PC-3 (cell line): ENCODE measurements at regions not wholly inside any gene's neighbourhood (a gene's known extent, or its start where the extent isn't known, plus 50 kb on each side); places are given as distances from the start of the nearest gene placed in this dataset.

Experiments used
- ATAC-seq: fragments of 200-7000 bp; cut with Tn5 transposase; 2 replicates; pipeline ENCODE4 v1.9.1; 2020; ENCODE audit warnings: mild to moderate bottlenecking, moderate library complexity
- BruUV-seq: library from RNA; stranded (reverse); fragments of 400-500 nt; replicated peaks from 2 replicates; lab custom pipeline; 2021; lab: Mats Ljungman, UMichigan
- CTCF ChIA-PET: fragments of 300-600 bp; sonication (Branson Sonifier 250); formaldehyde crosslinking; loops from one replicate; lab custom pipeline; 2022; ENCODE audit warnings: antibody characterized with exemption; lab: Charles Lee
- POLR2A ChIA-PET: fragments of 300-600 bp; sonication (Branson Sonifier 250); formaldehyde crosslinking; loops from one replicate; lab custom pipeline; 2022; ENCODE audit warnings: antibody characterized with exemption; ENCODE audit not compliant: unreplicated experiment; lab: Charles Lee
- DNase-seq: peaks from one replicate; pipeline ENCODE4 v3.0.0-alpha.2; 2015
- H2AFZ ChIP-seq: fragments of 300-600 bp; sonication (generic); 2 replicates; pipeline ENCODE4 v1.6.0; 2016; ENCODE audit warnings: antibody characterized with exemption, low read length
- H3F3A ChIP-seq: fragments of 300-600 bp; sonication (generic); one replicate; pipeline ENCODE4 v1.6.0; 2017; ENCODE audit warnings: antibody characterized with exemption, low read length, control low read depth, mild to moderate bottlenecking; ENCODE audit not compliant: unreplicated experiment
- H3K27ac ChIP-seq: fragments of 300-600 bp; sonication (generic); 2 replicates; pipeline ENCODE4 v1.5.1; 2016; ENCODE audit warnings: mild to moderate bottlenecking, low read length
- H3K27me3 ChIP-seq: fragments of 300-600 bp; sonication (generic); 2 replicates; pipeline ENCODE4 v1.6.1; 2016; ENCODE audit warnings: low read length, mixed read lengths
- H3K36me3 ChIP-seq: fragments of 300-600 bp; sonication (generic); 2 replicates; pipeline ENCODE4 v1.6.1; 2016; ENCODE audit warnings: low read depth, mixed run types, low read length, mixed read lengths
- H3K4me1 ChIP-seq: fragments of 300-600 bp; sonication (generic); 2 replicates; pipeline ENCODE4 v1.5.1; 2016; ENCODE audit warnings: low read length; ENCODE audit not compliant: insufficient read depth
- H3K4me2 ChIP-seq: fragments of 300-600 bp; sonication (generic); 2 replicates; pipeline ENCODE4 v1.6.0; 2016; ENCODE audit warnings: low read length
- H3K4me3 ChIP-seq: fragments of 300-600 bp; sonication (generic); 2 replicates; pipeline ENCODE4 v1.5.1; 2016; ENCODE audit warnings: mild to moderate bottlenecking, low read length, mixed read lengths
- H3K79me2 ChIP-seq: fragments of 300-600 bp; sonication (generic); 2 replicates; pipeline ENCODE4 v1.6.1; 2017; ENCODE audit warnings: low read length, mixed read lengths
- H3K9ac ChIP-seq: fragments of 300-600 bp; sonication (generic); 2 replicates; pipeline ENCODE4 v1.6.0; 2016; ENCODE audit warnings: mild to moderate bottlenecking, low read length
- H3K9me2 ChIP-seq: fragments of 300-600 bp; sonication (generic); replicated peaks from 2 replicates; pipeline ENCODE4 v1.6.1; 2016; ENCODE audit warnings: mixed run types, low read length, mixed read lengths
- H3K9me3 ChIP-seq: fragments of 300-600 bp; sonication (generic); 2 replicates; pipeline ENCODE4 v1.6.1; 2016; ENCODE audit warnings: low read length, mixed read lengths
- H4K20me1 ChIP-seq: fragments of 300-600 bp; sonication (generic); 2 replicates; pipeline ENCODE4 v1.6.1; 2016; ENCODE audit warnings: low read length, mixed read lengths
- EZH2 ChIP-seq: fragments of 300-600 bp; sonication (generic); IDR thresholded peaks from one replicate; pipeline ENCODE4 v1.6.1; 2017; ENCODE audit warnings: antibody characterized with exemption, mild to moderate bottlenecking, low read length; ENCODE audit not compliant: unreplicated experiment
- EZH2phosphoT487 ChIP-seq: fragments of 300-600 bp; sonication (generic); IDR thresholded peaks from 2 replicates; pipeline ENCODE4 v1.6.1; 2018; ENCODE audit warnings: mild to moderate bottlenecking, antibody characterized with exemption, low read length, borderline replicate concordance
- intact Hi-C: fragments of 100-400 bp; cut with micrococcal nuclease; formaldehyde crosslinking; loops from 2 replicates; pipeline ENCODE4 v1.9.0; 2023
- TF ChIP-seq, protein P1 (sequence below): fragments of 300-600 bp; sonication (generic); conservative IDR thresholded peaks from 2 replicates; pipeline ENCODE4 v1.5.1; 2017; ENCODE audit warnings: antibody characterized with exemption, low read depth, mild to moderate bottlenecking, low read length

DNA sequence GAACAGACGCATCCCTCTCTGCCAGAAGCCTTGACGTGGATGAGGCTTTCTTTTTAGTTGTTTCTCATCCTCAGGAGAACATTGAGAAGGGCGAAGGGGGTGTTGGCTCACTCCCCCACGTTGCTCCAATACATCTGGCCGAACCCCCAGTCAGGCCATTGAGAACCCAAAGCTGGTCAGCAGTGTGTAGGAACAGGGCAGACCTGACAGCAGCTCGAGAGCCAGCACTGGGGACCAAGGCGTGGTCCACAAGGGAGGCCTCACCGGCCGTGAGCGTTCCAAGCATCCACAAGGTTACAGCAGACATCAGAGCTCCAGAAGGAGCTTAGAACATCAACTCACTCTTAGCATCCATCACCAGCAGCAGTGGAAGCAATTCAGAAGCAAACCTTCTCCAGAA is 387.9 kb upstream of the ARID1B start:
- Histone ChIP-seq H2AFZ (no peak overlapping the region), H3K36me3 (no peaks in the 10 kb centered on the region), H3K27ac (no peak overlapping the region), H3K4me2 (no peak overlapping the region), H3K9me2 (no peaks in the 10 kb centered on the region), H3K79me2 (no peaks in the 10 kb centered on the region), H4K20me1 (no peaks in the 10 kb centered on the region), H3K27me3 (no peaks in the 10 kb centered on the region), H3F3A (no peaks in the 10 kb centered on the region), H3K4me3 (no peak overlapping the region), H3K9ac (no peak overlapping the region), H3K9me3 (no peaks in the 10 kb centered on the region), H3K4me1 (no peaks in the 10 kb centered on the region)
- intact Hi-C loops, result no loop called here
- TF ChIP-seq, protein P1, sequence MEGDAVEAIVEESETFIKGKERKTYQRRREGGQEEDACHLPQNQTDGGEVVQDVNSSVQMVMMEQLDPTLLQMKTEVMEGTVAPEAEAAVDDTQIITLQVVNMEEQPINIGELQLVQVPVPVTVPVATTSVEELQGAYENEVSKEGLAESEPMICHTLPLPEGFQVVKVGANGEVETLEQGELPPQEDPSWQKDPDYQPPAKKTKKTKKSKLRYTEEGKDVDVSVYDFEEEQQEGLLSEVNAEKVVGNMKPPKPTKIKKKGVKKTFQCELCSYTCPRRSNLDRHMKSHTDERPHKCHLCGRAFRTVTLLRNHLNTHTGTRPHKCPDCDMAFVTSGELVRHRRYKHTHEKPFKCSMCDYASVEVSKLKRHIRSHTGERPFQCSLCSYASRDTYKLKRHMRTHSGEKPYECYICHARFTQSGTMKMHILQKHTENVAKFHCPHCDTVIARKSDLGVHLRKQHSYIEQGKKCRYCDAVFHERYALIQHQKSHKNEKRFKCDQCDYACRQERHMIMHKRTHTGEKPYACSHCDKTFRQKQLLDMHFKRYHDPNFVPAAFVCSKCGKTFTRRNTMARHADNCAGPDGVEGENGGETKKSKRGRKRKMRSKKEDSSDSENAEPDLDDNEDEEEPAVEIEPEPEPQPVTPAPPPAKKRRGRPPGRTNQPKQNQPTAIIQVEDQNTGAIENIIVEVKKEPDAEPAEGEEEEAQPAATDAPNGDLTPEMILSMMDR, result no peak
- TF ChIP-seq EZH2phosphoT487 (no peak), EZH2 (no peak)
- ATAC-seq (no peak), DNase-seq (no peak)
- CTCF ChIA-PET, result no interaction called here
- BruUV-seq, result no TSS peak
- POLR2A ChIA-PET, result no interaction called here

DNA sequence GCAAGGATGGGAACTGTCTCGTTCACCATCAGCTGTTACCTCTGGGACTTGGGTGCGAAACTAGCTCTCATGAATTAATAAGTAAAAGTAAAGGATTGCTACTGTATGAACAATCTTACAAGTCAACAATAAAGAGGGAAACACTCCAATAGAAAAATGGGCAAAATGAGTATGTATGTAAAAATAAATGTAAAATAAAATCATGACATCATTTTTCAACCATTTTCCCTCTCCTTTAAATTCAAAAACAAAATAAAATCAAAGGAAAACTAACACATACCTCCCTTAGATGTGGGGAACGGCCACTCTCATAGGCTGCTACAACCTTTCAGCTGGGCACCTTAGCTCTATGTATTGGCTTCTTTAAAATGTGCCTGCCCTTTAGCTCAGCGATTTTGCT is 389.7 kb upstream of the ARID1B start:
- Histone ChIP-seq H3K27ac (no peak overlapping the region), H3K4me2 (no peak overlapping the region), H3K27me3 (no peaks in the 10 kb centered on the region), H3K4me1 (no peaks in the 10 kb centered on the region), H4K20me1 (no peaks in the 10 kb centered on the region), H2AFZ (no peak overlapping the region), H3K4me3 (no peak overlapping the region), H3K9me3 (no peaks in the 10 kb centered on the region), H3K36me3 (no peaks in the 10 kb centered on the region), H3K9me2 (no peaks in the 10 kb centered on the region), H3K9ac (no peak overlapping the region), H3F3A (no peaks in the 10 kb centered on the region), H3K79me2 (no peaks in the 10 kb centered on the region)
- intact Hi-C loops, result no loop called here
- ChIA-PET CTCF (no interaction called here), POLR2A (no interaction called here)
- no TSS peak for BruUV-seq
- TF ChIP-seq, protein P1, result no peak
- TF ChIP-seq EZH2phosphoT487 (no peak), EZH2 (no peak)
- DNase-seq (no peak), ATAC-seq (no peak)

- no peak overlapping the region for H3K4me2 ChIP-seq
- no peaks in the 10 kb centered on the region for H3K27me3 ChIP-seq
- POLR2A ChIA-PET, result no interaction called here
- ATAC-seq (no peak), DNase-seq (no peak)
- H3K4me3 ChIP-seq, result no peak overlapping the region
- H3K36me3 ChIP-seq, result no peaks in the 10 kb centered on the region
- H3K9me2 ChIP-seq, result no peaks in the 10 kb centered on the region
- no peaks in the 10 kb centered on the region for H3K79me2 ChIP-seq
- no peaks in the 10 kb centered on the region for H3K9me3 ChIP-seq
- no TSS peak for BruUV-seq
- no peak overlapping the region for H2AFZ ChIP-seq
- CTCF ChIA-PET, result no interaction called here
- peaks cover 9% of the 10 kb centered on the region; the same call in 1 of the 2 replicates for H3K4me1 ChIP-seq
- no peak overlapping the region for H3K9ac ChIP-seq
- TF ChIP-seq EZH2, result no peak
- TF ChIP-seq, protein P1, result no peak
- no peak for TF ChIP-seq EZH2phosphoT487
- H4K20me1 ChIP-seq, result no peaks in the 10 kb centered on the region
- no peaks in the 10 kb centered on the region for H3F3A ChIP-seq
- intact Hi-C loops, result no loop called here
- no peak overlapping the region for H3K27ac ChIP-seq
Measured at GRCh38 chr6:156383059-156383458, 394.1 kb upstream of the ARID1B start.
